NCI-H2196 (cell line): ENCODE measurements at regions not wholly inside any gene's neighbourhood (a gene's known extent, or its start where the extent isn't known, plus 50 kb on each side); places are given as distances from the start of the nearest gene placed in this dataset.

Source experiments
- DNase-seq: peaks from one replicate; lab custom pipeline; 2025; ENCODE audit not compliant: unreplicated experiment; lab: John Stamatoyannopoulos, UW

DNA sequence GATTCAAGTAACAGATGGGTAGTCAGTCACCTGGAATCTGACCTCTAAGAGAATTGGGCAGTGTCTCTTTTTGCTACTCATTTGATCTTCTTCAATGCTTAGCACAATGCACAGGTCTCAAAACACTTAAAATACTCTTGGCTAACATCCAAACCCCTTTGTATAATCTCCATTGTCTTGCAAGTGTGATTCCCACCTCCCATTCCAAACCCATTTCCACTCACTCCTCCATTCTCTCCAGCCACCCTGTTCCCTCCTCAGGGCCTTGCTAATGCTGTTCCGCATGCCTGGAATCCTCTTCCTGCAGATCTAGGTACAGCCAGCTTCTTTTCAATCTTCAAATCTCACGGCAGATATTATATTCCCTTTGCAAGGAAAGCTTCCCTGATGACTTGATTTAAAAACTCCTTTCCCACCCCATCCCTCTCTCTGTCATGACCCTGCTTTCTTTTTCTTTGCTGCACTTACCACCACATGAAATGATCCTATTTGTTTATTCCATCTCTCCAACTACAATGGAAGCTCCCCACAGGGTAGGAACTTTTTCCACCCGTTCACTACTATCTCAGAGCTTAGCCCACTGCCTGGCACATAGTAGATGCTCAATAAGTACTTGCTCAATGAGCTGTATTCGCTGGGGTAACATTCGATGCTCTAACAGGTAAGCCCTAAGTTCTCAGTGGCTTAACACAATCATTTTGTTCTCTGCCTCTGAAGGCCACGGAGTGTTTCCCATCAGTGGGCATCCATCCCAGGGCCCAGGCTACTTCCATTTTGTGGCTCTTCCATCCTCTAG, 121.7 kb downstream of the MN1 start:
- no peak for DNase-seq

DNA sequence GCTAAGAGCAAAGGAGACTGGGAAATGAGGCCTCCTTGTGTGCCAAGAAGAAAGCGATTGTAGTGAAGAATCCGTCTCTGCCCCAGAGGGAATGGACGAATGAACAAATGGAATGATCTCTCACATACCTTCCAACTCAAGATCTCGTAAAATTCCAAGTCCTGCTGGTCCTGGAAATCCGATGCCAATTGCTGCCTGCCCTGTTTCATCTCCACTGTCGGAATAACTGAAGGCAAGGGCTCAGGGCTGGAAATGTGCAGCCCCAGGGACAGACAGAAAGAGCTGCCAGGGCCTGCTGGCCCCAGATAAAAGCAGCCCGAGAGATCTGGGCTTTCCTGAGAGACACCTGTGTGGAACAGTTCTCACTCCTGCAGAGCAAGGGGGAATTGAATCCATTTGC, 120.9 kb downstream of the MN1 start:
- no peak for DNase-seq

DNA sequence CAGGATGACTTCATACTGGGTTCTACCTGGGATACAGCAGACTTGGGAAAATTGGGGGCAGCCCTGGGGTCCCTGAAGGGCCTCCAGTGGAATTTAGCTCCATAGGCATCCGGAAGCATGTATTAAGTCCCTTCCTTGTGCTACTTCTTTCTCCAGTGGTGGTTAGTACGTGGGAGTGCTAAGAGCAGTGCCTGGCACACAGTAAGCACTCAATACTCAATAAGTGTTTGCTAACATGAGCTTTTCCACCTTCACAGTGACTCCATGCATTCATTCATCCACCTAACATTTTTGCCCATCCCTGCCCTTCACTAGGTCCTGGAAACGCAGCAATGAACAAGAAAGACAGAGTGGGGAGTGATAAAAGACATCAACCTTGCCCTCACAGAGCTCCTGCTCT, 120.5 kb downstream of the MN1 start:
- no peak for DNase-seq

DNA sequence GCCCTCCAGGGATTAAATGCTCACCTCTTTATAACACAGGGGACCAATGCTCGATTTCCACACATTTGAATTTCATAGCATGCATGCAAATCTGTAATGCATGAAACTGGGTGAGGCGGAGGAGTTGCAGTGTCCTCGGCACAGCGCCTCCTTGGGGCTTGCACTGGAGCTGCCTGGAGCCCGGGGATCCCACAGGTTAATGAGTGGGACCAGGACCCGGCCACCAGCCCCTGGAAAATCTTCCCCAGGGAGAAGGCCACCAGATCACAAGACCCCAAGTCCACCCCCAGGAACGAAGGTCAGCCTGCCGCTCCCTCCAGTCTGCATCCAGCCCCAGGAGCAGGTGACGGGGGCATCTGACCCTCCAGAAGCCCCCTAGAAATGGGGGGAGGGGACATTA, 119.1 kb downstream of the MN1 start:
- no peak for DNase-seq

DNA sequence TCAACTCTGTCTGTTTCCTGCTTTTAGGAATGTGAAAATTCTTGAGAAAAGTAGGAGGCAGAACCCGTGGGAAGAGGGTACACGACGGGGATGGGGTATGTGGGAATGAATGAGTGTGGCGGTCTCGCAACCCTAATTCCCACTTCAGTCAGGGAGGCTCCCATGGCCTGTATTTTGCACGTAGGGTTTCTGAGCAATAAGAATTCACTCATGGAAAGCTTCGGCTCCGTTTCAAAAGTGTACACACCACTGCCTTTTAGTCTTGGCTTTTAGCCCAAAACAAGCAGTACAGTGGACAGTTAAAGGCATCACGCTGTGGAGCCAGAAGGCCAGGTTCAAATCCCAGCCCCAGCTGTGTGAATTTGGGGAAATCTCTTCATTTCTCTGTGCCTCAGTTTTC, 116.7 kb downstream of the MN1 start:
- DNase-seq: no peak

DNA sequence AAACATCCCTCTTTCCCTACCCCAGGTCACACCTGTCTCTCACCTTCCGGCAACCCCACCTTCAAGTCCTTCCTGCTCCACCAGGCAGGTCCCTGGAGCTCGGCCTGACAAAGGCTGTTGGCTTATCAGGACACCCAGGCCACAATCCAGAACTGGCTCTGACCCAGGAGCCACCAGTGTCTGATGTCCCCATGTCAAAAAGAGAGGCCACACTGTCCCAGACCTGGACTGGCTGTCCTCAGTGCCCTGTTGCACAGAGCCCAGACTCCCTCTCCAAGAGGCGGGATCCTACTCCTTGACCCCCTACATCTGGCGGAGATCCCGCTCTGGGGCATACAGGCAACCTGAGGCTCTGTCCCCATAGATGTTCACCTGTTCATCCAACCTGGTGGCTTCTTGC, 116.0 kb downstream of the MN1 start:
- no peak for DNase-seq

DNA sequence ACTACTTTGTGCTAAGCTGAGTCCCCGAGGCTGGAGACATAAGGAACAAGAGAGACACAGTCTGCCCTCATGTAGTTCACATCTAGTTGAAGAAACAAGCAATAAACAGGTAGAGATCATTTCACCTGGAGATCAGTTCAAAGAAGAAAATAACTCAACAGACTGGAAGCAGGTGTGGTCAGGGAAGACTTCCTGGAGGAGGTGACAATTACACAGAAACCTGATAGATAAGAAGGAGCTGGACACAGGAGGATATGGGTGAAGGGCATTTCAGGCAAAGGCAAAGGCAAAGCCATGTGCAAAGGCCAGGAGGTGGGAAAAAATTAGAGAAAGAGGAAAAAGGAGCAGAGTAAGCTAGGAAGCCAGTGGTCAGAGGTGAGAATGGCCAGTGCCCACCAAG, 115.6 kb downstream of the MN1 start:
- no peak for DNase-seq

DNA sequence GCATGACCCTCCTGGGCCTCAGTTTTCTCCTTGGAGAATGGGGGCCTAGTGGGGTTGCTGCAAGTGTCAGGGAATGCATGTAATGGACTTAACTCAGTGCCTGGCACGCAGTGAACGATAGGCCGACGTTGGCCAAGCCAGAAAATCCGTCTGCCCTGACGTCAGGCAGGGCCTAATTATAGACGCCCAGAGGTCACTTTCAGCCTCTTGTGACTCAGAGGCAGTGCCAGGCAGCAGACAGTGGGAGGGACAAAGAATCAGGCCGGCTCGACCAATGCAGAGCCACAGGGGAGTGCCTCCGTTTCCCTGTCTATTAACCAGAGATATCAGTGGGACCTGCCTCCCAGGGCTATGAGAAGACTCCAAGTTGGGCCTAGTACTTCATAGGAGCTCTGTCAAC, 115.0 kb downstream of the MN1 start:
- no peak for DNase-seq

DNA sequence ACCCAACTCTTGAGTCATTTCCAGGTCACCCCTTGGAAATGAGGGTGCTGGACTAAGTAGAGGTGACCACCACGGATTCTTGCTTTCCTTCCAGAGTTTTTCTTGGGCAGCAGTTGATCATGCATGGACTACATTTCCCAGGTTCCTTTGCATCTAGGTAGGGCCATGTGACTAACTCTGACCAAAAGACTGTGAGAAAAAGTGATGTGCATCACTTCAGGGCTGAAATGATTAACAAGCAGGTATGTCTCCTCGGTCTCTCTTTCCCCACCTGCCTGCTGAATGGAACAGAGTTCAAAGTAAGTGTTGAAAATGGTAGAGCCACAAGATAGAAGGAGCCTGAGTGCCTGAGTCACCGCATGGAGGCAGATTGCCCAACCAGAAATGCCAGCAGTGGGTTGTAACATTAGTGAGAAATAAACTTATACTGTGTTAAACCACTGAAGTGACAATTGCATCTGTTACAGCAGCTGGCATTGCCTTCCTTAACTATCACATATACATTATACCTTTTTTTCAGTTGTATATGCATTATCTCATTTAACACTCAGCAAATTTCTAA, 113.5 kb downstream of the MN1 start:
- no peak for DNase-seq

DNA sequence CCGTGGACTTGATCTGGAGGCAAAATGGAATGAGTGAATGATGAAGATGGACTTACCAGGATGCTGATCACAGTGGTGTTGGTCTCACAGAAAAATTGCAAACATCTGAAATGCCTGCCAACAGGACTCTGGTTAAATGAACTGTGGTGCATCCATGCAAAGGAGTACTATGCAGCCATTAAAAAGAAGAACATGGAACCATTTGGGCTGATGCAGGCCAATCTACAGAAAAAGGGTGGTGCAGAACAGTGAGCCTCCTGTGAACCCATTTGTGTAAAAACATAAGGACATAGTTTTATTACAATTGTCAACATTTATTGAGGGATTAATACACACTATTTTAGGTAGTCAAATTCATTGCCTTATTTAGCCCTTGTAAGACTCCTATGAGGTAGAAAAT, 111.9 kb downstream of the MN1 start:
- DNase-seq: no peak

DNA sequence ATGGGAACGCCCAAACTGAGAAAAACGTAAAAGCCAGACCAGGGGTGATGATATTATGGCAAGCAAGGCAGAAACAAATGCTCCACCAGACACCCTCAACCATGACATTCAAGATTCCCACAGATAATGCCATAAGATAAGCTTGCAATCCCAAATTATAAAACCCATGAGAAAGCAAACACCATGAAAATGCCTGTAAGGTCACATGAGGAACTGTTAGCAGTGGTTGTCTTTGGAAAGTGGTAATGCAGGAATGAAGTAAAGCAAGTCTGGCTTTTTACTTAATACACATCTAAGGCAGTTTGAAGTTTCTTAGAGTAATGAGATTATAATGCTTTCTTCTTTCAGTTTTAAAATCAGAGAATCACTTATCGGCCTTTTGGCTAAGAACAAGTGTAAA, 111.0 kb downstream of the MN1 start:
- no peak for DNase-seq

DNA sequence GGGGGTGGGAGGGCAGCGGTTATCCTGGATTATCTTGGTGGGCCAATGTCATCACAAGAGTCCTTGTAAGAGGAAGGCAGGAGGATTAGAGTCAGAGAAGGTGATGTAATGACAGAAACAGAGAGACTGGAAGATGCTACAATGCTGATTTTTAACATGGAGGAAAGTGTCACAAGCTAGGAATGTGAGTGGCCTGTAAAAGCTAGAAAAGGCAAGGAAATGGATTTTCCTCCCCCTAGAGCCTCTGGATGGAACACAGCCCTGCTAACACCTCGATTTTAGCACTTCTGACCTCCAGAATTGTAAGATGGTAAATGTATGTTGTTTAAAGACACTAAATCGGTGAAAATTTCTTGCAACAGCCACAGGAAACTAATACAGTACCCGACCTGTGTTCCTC, 109.3 kb downstream of the MN1 start:
- DNase-seq: no peak

DNA sequence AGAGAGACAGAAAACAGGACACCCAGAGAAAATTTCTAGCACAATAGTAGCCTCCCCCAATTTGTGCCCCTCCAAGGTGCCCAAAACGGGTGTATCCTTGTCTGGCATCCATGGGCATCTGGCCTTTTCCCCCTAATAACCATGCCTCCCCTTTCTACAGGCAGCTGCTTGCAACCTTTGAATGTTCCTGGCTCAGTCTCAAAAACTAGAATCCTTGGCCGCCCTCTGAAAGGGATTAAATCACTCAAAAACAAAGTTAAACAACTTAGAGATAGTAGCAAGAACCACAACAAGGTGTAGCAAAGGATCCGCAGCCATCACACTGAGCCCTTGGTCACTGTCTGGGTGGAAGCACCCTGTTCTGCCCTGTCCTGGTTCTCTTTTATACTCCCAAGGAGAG, 105.6 kb downstream of the MN1 start:
- no peak for DNase-seq

DNA sequence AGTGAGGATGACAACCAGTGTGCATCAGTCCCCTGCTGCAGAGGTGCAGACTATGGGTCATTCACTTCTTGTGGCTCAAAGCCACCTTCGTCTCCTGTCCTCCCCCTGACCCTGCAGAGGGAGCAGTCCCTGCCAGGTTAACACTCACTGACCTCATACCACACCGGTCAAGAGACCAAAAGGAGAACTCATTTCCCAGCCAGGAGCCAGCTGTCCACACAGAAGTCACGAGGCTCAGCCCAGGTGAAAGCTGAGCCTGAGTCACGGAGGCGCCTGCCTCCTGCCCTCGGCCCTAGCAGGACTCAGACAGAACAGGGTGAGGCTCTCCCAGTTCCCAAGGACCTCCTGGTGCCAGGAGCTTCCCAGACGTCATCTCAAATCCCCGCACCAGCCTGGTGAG, 103.7 kb downstream of the MN1 start:
- DNase-seq: no peak
